NCI-H526 (cell line): ENCODE measurements at regions not wholly inside any gene's neighbourhood (a gene's known extent, or its start where the extent isn't known, plus 50 kb on each side); places are given as distances from the start of the nearest gene placed in this dataset.

Experiments used
- DNase-seq, 2 experiments: peaks; one replicate each; lab custom pipeline; 2025; lab: John Stamatoyannopoulos, UW

DNA sequence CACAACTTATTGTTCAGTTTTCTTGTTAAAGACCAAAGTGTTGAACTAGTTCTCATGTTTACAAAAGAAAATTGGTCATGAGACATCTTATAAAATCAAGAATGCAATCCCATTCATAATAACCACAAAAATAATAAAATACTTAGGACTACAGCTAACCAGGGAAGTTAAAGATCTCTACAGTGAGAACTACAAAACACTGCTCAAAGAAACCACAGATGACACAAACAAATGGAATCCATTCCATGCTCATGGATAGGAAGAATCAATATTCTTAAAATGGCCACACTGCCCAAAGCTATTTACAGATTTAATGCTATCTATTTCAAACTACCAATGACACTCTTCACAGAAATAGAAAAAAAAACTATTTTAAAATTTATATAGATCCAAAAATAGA is 1354.8 kb upstream of the CDH2 start:
- DNase-seq = no peak

- no peak for DNase-seq
Observed at GRCh38 chr18:29523371-29523770, 1346.4 kb upstream of the CDH2 start.

DNA sequence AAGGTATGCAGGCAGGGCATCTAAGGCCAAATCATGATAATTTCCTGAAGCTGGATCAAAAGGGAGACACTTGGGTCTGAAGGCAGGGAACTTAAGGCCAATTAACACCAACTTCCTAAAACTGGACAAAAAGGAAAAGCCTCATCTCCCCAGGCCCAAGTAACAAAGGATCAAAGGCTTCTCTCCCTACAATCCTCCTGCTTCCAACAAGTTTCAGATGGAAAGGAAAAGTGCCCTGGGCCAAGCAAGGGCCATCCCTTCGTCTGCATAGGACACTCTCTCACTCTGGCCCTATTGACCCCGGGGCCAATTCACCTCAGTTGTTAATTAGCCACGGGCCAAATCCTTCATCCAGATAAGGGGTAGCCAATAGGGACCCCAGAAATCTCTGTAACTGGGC is 1335.8 kb upstream of the CDH2 start:
- no peak for DNase-seq

GRCh38 chr18:29512203-29512602 is 1335.3 kb upstream of the CDH2 start:
- DNase-seq = no peak

DNA sequence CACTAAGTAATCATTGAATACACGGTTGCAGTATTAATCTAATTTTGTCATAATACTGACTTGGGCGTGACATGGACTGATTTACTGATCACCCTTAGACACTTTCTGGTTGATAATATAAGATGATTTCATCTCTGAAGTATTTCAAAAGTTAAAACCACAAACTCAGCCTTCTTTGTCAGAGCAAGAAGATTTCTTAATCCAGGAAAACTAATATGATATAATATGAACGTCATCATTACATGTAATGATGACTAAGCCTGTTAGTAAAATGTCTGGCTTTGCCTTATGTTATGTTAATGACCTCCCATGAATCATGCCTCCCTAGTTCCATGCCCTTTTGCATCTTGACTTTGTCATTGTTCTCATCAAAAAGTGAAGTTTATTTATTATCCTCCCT is 1325.0 kb upstream of the CDH2 start:
- DNase-seq = no peak

- no peak for DNase-seq
Observed at GRCh38 chr18:29496152-29496680, 1319.3 kb upstream of the CDH2 start.

- DNase-seq = no peak
Observed at GRCh38 chr18:29494371-29494770, 1317.4 kb upstream of the CDH2 start.

DNA sequence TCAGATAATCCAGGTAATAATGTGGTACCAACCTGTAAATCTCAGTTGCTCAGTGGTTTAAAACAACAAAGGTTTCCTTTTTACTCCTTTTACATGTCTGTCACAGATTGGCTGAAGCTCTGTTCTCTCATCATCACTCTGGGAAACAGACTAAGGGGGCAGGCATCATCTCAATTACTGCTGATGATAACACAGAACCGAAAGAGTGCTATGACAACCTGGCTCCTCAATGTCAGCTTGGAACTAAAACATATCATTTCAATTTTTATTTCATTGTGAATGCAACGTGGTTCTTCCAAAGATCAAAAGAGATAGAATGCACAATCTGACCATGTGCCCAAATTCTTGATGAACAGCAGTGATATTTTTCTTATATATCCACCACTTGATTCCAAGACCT is 1315.0 kb upstream of the CDH2 start:
- no peak for DNase-seq

GRCh38 chr18:29488617-29489016 is 1311.7 kb upstream of the CDH2 start:
- DNase-seq = no peak

GRCh38 chr18:29465526-29465925 is 1288.6 kb upstream of the CDH2 start:
- no peak for DNase-seq

- DNase-seq = no peak
Observed at GRCh38 chr18:29459972-29460371, 1283.0 kb upstream of the CDH2 start.

GRCh38 chr18:29457316-29457889 is 1280.5 kb upstream of the CDH2 start:
- DNase-seq = no peak

GRCh38 chr18:29449424-29449823 is 1272.5 kb upstream of the CDH2 start:
- no peak for DNase-seq

GRCh38 chr18:29439398-29439797 is 1262.5 kb upstream of the CDH2 start:
- DNase-seq = no peak

- no peak for DNase-seq
Observed at GRCh38 chr18:29436459-29436858, 1259.5 kb upstream of the CDH2 start.

DNA sequence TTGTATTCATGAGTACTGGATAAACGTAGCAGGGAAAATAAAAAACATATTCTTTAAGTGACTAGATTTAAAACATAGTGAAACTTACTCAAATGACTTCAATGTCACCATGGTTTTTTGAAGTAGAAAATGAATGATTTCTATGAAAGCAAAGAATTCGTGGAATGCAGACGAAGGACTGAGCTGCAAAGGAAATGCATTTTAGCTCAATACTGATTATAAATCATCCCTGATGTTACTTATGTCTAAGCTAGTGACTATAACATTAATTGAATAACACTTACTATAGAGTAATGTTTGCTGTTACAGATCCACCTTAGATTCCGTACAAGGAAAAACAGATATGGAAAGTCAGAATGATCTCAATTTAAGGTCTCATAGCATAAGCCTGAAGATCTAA is 1257.7 kb upstream of the CDH2 start:
- no peak for DNase-seq

DNA sequence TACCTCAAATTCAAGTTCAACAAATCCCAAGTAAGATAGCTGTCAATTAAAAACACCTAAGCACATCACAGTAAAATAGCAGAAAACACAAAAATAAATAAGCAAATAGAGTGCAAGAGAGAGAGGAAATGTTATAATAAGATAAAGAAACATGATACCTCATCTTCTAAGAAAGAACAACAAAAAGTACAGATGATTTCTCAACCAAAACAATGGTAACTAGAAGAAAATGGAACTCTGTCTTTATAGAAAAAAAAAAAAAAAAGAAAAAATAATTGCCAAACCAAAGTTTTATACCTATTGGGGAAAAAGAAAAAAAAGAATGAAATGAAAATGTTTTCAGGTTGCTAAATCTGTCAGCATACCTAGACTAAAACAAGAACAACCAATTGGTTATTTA is 1253.5 kb upstream of the CDH2 start:
- no peak for DNase-seq

DNA sequence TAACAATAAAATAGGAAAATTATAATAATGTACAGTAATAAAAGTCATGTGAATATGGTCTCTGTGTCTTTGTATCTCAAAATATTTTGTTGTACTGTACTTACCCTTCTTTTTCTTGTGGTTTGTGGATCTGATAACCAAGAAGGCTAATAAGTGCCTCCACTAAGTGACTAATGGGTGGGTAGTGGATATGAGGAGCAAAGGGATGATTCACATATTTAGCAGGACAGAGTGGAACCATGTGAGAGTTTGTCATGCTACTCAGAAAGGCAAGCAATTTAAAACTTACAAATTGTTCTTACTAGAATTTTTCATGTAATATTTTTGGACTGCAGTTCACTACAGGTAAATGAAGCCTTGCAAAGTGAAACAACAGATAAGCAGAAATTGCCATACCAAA is 1241.2 kb upstream of the CDH2 start:
- DNase-seq = no peak

DNA sequence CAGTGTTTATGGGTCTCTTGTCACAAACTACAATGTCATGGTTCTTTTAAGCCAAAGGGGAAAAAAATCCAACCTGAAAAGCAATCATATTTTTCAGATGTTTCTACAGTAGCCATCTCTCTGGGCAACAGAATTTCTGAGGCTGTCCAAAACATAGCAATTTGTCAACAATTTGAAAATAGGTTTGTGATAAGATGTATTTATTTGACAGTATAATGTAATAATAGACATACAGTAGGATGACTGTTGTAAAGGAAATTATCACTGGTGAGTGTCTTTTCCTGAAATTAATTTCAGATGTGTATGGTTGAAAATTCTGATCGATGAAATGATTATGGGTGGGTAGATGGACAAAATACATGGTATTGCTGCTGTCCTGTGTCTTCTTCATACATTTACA is 1230.1 kb upstream of the CDH2 start:
- DNase-seq = no peak

DNA sequence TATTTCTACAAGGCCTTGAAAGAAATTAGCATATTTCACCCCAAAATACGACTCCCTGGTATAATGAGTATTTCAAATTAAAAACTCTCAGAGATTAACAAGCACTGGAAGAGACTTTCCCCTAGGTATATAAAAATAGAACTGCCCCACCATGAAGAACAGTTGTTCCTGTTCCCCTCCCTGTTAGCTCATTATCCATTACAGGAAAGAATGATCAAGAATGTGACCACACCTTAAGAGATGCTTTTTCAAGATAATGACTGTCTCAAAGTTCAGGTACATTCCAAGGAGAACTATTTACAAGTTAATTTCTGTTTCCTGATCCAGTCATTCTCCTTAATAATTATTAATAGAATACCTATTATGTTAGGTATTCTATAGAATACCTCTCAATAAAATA is 1220.6 kb upstream of the CDH2 start:
- no peak for DNase-seq

- DNase-seq = no peak
Observed at GRCh38 chr18:29383311-29384273, 1206.7 kb upstream of the CDH2 start.

DNA sequence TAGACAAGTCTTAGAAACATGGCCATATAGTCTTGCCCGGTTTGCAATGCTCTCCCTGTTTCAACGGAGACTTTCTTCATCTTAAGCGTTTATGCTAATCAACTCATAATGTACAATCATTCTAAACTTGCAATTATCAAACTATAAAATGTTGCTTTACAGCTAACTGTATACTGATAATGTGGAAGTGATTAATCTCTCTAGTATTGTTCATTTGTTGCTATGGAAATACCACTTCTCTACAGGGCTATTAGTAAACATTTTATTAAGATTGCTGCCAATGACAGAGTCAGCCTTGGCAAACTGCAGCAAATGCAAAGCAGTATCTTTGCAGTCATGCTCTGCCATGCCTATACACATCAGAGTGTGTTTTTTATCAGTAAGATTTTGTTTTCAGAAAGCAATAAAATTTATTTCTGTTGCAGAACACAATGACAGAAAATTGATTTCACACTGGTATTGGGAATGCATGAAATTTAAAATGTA is 1201.8 kb upstream of the CDH2 start:
- no peak for DNase-seq

GRCh38 chr18:29377346-29377745 is 1200.4 kb upstream of the CDH2 start:
- no peak for DNase-seq
